DOHH2 (cell line): ENCODE measurements at regions not wholly inside any gene's neighbourhood (a gene's known extent, or its start where the extent isn't known, plus 50 kb on each side); places are given as distances from the start of the nearest gene placed in this dataset.

Source experiments
- H3F3A ChIP-seq: fragments of 200-600 bp; sonication (generic), shearing (Covaris generic); 2 replicates; pipeline ENCODE4 v1.6.0; 2016; ENCODE audit warnings: antibody characterized with exemption, mild to moderate bottlenecking; ENCODE audit not compliant: control insufficient read depth, insufficient read depth
- H3K27ac ChIP-seq: fragments of 200-600 bp; sonication (generic); 2 replicates; pipeline ENCODE4 v1.5.1; 2014; ENCODE audit warnings: low read depth, mild to moderate bottlenecking, low read length, moderate library complexity
- H3K27me3 ChIP-seq: fragments of 200-600 bp; sonication (generic); 2 replicates; pipeline ENCODE4 v1.6.1; 2014; ENCODE audit warnings: mild to moderate bottlenecking, low read length, mixed read lengths; ENCODE audit not compliant: control insufficient read depth
- H3K36me3 ChIP-seq: fragments of 200-600 bp; sonication (generic); 2 replicates; pipeline ENCODE4 v1.6.1; 2014; ENCODE audit warnings: mild to moderate bottlenecking, low read length, moderate library complexity, mixed read lengths; ENCODE audit not compliant: control insufficient read depth
- H3K4me1 ChIP-seq: fragments of 200-600 bp; sonication (generic); 2 replicates; pipeline ENCODE4 v1.6.1; 2014; ENCODE audit warnings: mild to moderate bottlenecking, low read length, mixed read lengths; ENCODE audit not compliant: control insufficient read depth
- H3K4me2 ChIP-seq: fragments of 200-600 bp; sonication (generic); 2 replicates; pipeline ENCODE4 v1.6.0; 2014; ENCODE audit warnings: mild to moderate bottlenecking, low read length, moderate library complexity
- H3K4me3 ChIP-seq: fragments of 200-600 bp; sonication (generic); 2 replicates; pipeline ENCODE4 v1.5.1; 2014; ENCODE audit warnings: mild to moderate bottlenecking, low read length, mixed read lengths
- H3K79me2 ChIP-seq: fragments of 200-600 bp; sonication (generic); 2 replicates; pipeline ENCODE4 v1.6.1; 2014; ENCODE audit warnings: mild to moderate bottlenecking, low read length, mixed read lengths; ENCODE audit not compliant: control insufficient read depth
- H3K9me2 ChIP-seq: fragments of 200-600 bp; sonication (generic); replicated peaks from 2 replicates; pipeline ENCODE4 v1.6.1; 2014; ENCODE audit warnings: mild to moderate bottlenecking, low read length, mixed read lengths; ENCODE audit not compliant: control insufficient read depth
- H3K9me3 ChIP-seq: fragments of 200-600 bp; sonication (generic); 2 replicates; pipeline ENCODE4 v1.6.1; 2014; ENCODE audit warnings: antibody characterized with exemption, low read length, mixed read lengths; ENCODE audit not compliant: control insufficient read depth, insufficient read depth
- H4K20me1 ChIP-seq: fragments of 200-600 bp; sonication (generic); 2 replicates; pipeline ENCODE4 v1.6.0; 2014; ENCODE audit warnings: low read depth, mild to moderate bottlenecking, antibody characterized with exemption, low read length, moderate library complexity; ENCODE audit not compliant: control insufficient read depth, insufficient read depth
- CTCF ChIP-seq: fragments of 200-600 bp; sonication (generic); IDR thresholded peaks from one replicate; pipeline ENCODE4 v1.5.1; 2014; ENCODE audit warnings: antibody characterized with exemption, mild to moderate bottlenecking, low read depth, low read length; ENCODE audit not compliant: poor library complexity, severe bottlenecking
- EZH2phosphoT487 ChIP-seq: fragments of 200-600 bp; sonication (generic); IDR thresholded peaks from 2 replicates; pipeline ENCODE4 v1.6.1; 2017; ENCODE audit warnings: borderline replicate concordance, mild to moderate bottlenecking, antibody characterized with exemption, low read length, moderate library complexity, mixed read lengths

- Histone ChIP-seq H3K4me1 (no peaks in the 10 kb centered on the region), H3K27me3 (no peaks in the 10 kb centered on the region), H3K9me3 (no peaks in the 10 kb centered on the region), H3K27ac (no peak overlapping the region), H3K79me2 (no peaks in the 10 kb centered on the region), H3K36me3 (no peaks in the 10 kb centered on the region), H4K20me1 (no peaks in the 10 kb centered on the region), H3K9me2 (no peaks in the 10 kb centered on the region), H3K4me2 (no peak overlapping the region), H3F3A (no peaks in the 10 kb centered on the region), H3K4me3 (no peak overlapping the region)
- no peak for TF ChIP-seq CTCF
- no peak for TF ChIP-seq EZH2phosphoT487
These were observed 134.4 kb downstream of the CYLD start for GRCh38 chr16:50876263-50876662.

- H3K4me3 ChIP-seq = no peak overlapping the region
- no peaks in the 10 kb centered on the region for H3K79me2 ChIP-seq
- no peaks in the 10 kb centered on the region for H3F3A ChIP-seq
- H3K9me3 ChIP-seq = no peaks in the 10 kb centered on the region
- H3K27ac ChIP-seq = no peak overlapping the region
- TF ChIP-seq EZH2phosphoT487 (no peak), CTCF (no peak)
- no peak overlapping the region for H3K4me2 ChIP-seq
- H3K36me3 ChIP-seq = no peaks in the 10 kb centered on the region
- no peaks in the 10 kb centered on the region for H4K20me1 ChIP-seq
- H3K4me1 ChIP-seq = no peaks in the 10 kb centered on the region
- no peaks in the 10 kb centered on the region for H3K27me3 ChIP-seq
- no peaks in the 10 kb centered on the region for H3K9me2 ChIP-seq
These were observed 126.7 kb downstream of the CYLD start for GRCh38 chr16:50868577-50868976.

- Histone ChIP-seq H3K79me2 (no peaks in the 10 kb centered on the region), H3K9me2 (no peaks in the 10 kb centered on the region), H3K9me3 (no peaks in the 10 kb centered on the region), H3F3A (no peaks in the 10 kb centered on the region), H3K4me1 (no peaks in the 10 kb centered on the region), H3K36me3 (no peaks in the 10 kb centered on the region), H4K20me1 (no peaks in the 10 kb centered on the region), H3K4me3 (no peak overlapping the region), H3K27me3 (no peaks in the 10 kb centered on the region), H3K27ac (no peak overlapping the region), H3K4me2 (no peak overlapping the region)
- TF ChIP-seq CTCF (no peak), EZH2phosphoT487 (no peak)
These were observed 124.9 kb downstream of the CYLD start for GRCh38 chr16:50866806-50867205.

- Histone ChIP-seq H3K36me3 (no peaks in the 10 kb centered on the region), H3K79me2 (no peaks in the 10 kb centered on the region), H3K27me3 (no peaks in the 10 kb centered on the region), H3K27ac (no peak overlapping the region), H3F3A (no peaks in the 10 kb centered on the region), H3K4me1 (no peaks in the 10 kb centered on the region), H3K4me2 (no peak overlapping the region), H3K9me3 (no peaks in the 10 kb centered on the region), H3K4me3 (no peak overlapping the region), H4K20me1 (no peaks in the 10 kb centered on the region), H3K9me2 (no peaks in the 10 kb centered on the region)
- TF ChIP-seq CTCF (no peak), EZH2phosphoT487 (no peak)
These were observed 122.5 kb downstream of the CYLD start for GRCh38 chr16:50864386-50864785.
